ENCODE measurements at regions not wholly inside any gene's neighbourhood (a gene's known extent, or its start where the extent isn't known, plus 50 kb on each side); places are given as distances from the start of the nearest gene placed in this dataset.

DNA sequence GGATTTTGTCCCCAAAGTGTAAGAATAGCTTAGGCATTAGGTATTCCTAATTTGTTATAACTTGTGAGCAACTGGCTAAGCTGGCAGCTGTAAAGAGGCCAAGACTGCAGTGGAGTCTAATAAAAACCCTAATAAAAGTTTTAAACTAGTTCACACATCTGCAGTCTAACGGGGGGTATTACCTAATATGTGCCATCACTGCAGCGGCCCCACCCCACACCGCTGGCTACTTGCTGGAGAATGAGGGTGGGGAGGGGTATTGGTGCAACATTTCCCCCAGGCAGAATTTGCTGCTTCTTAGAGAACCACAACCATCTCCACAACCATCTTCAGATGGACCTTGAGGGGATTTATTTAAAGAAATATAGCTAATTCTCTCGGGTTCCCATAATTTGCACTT, 135.0 kb downstream of the ZC3H11B start:
- no peak overlapping the region for H3K4me3 ChIP-seq (ENCODE audit: low read depth, low read length)
- H3K36me3 ChIP-seq (ENCODE audit: control insufficient read depth, insufficient read depth, low read length): no peaks in the 10 kb centered on the region
- no peaks in the 10 kb centered on the region for H3K27me3 ChIP-seq (ENCODE audit: control insufficient read depth, insufficient read depth, low read length)
- DNase-seq (ENCODE audit: low read depth): no peak
- FAIRE-seq: no peak
- TF ChIP-seq, protein P1, sequence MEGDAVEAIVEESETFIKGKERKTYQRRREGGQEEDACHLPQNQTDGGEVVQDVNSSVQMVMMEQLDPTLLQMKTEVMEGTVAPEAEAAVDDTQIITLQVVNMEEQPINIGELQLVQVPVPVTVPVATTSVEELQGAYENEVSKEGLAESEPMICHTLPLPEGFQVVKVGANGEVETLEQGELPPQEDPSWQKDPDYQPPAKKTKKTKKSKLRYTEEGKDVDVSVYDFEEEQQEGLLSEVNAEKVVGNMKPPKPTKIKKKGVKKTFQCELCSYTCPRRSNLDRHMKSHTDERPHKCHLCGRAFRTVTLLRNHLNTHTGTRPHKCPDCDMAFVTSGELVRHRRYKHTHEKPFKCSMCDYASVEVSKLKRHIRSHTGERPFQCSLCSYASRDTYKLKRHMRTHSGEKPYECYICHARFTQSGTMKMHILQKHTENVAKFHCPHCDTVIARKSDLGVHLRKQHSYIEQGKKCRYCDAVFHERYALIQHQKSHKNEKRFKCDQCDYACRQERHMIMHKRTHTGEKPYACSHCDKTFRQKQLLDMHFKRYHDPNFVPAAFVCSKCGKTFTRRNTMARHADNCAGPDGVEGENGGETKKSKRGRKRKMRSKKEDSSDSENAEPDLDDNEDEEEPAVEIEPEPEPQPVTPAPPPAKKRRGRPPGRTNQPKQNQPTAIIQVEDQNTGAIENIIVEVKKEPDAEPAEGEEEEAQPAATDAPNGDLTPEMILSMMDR (IDR thresholded peaks at IDR 0.05; ENCODE audit: insufficient read depth, low read length, severe bottlenecking): no peak

DNA sequence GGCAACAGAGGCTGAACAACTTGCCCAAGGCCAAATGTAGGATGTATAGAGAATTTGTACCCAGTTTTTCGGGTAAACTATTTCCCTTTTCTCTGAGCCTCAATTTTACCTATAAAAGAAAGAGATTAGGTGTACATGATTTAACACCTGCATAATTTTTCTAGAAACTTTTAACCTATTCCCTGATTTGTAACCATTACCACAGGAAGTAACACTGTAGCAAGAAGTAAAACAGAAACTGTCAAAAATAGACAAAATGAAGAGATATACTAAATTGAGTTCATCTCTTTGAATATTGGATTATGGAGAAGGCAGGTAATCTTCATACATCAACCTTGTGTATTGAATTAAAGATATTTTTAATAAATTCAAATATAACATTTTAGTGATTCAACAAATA, 136.2 kb downstream of the ZC3H11B start:
- H3K36me3 ChIP-seq (ENCODE audit: control insufficient read depth, insufficient read depth, low read length): no peaks in the 10 kb centered on the region
- DNase-seq (ENCODE audit: low read depth) (no peak), FAIRE-seq (no peak)
- H3K27me3 ChIP-seq (ENCODE audit: control insufficient read depth, insufficient read depth, low read length): no peaks in the 10 kb centered on the region
- H3K4me3 ChIP-seq (ENCODE audit: low read depth, low read length): no peak overlapping the region
- TF ChIP-seq, protein P1 (IDR thresholded peaks at IDR 0.05; ENCODE audit: insufficient read depth, low read length, severe bottlenecking): no peak

DNA sequence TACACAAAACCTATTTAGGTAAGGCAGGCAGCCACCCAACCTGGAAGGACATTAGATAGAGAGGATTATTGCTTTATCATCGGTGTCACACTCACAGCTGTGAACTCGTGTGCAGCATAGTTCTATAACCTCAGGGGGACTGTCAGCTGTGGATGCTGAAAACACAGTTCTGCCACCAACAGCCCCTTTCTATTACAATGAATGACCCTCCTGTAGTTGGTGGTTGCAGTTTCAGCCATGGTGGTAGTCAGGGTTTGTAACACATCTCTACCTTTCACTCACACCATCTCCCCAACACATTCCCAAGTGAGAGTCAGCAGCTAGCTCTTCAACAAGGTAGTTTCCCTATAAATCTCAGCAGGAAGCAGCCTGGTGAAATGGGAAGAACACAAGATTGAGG, 136.8 kb downstream of the ZC3H11B start:
- H3K36me3 ChIP-seq (ENCODE audit: control insufficient read depth, insufficient read depth, low read length): no peaks in the 10 kb centered on the region
- H3K27me3 ChIP-seq (ENCODE audit: control insufficient read depth, insufficient read depth, low read length): no peaks in the 10 kb centered on the region
- FAIRE-seq (no peak), DNase-seq (ENCODE audit: low read depth) (no peak)
- H3K4me3 ChIP-seq (ENCODE audit: low read depth, low read length): no peak overlapping the region
- TF ChIP-seq, protein P1 (IDR thresholded peaks at IDR 0.05; ENCODE audit: insufficient read depth, low read length, severe bottlenecking): no peak

DNA sequence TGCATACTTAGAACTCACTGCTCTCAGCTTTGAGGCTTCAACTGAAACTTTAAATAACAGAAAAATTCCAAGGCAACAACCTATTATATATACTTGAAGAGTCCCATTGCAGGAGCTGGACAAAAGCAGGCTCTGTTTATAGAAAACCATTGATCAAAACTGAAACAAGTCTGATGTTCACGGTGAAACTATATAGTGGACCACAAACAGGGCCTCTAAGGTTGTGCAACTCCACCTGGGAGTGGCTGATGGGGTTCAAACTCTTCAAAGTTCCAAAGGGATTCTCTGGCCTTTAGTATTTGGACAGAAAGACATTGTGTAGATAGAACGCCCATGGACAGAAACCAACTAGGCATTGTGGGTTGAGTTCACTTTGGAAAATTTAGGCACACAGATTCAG, 140.3 kb downstream of the ZC3H11B start:
- no peak overlapping the region for H3K4me3 ChIP-seq (ENCODE audit: low read depth, low read length)
- no peaks in the 10 kb centered on the region for H3K27me3 ChIP-seq (ENCODE audit: control insufficient read depth, insufficient read depth, low read length)
- DNase-seq (ENCODE audit: low read depth): no peak
- FAIRE-seq: no peak
- no peaks in the 10 kb centered on the region for H3K36me3 ChIP-seq (ENCODE audit: control insufficient read depth, insufficient read depth, low read length)
- TF ChIP-seq, protein P1 (IDR thresholded peaks at IDR 0.05; ENCODE audit: insufficient read depth, low read length, severe bottlenecking): no peak

DNA sequence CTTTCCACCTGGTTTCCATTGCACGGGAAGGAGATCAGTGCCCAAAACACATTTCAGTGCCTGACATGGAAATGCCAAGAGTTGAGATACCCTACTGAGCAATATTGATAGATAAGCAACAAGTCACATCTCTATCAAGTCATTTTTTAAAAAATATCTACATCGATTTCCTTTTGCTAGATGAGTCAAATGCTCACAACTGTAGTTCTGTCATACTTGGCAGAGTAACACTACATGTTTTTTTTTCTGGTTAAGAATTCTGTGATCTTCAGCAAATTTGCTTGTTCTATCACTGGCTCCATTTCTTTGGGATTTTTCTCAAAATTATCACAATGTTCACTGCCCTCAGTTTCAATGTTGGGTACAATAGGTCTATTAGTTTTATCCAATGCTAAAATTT, 145.4 kb downstream of the ZC3H11B start:
- no peak for FAIRE-seq
- no peak for DNase-seq (ENCODE audit: low read depth)
- Histone ChIP-seq H3K36me3 (ENCODE audit: control insufficient read depth, insufficient read depth, low read length) (no peaks in the 10 kb centered on the region), H3K4me3 (ENCODE audit: low read depth, low read length) (no peak overlapping the region), H3K27me3 (ENCODE audit: control insufficient read depth, insufficient read depth, low read length) (no peaks in the 10 kb centered on the region)
- TF ChIP-seq, protein P1 (IDR thresholded peaks at IDR 0.05; ENCODE audit: insufficient read depth, low read length, severe bottlenecking): no peak

DNA sequence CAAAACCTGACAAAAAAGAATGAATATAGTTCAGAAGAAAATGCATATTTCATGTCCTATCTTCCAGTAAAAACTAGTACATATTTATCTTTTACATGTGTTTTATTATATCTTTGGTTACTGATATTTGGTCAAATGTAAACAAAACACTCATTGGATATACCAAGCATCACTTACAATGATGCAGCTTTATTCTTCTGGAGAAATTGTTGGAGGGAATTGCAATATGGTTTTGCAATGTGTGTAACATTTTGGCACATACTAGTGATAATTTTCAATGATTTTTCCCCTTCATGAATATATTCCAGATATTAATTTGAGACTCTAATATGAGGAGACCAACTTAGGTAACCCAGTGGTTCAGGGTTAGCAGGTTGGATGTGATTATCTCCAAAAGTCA, 146.1 kb downstream of the ZC3H11B start:
- no peaks in the 10 kb centered on the region for H3K27me3 ChIP-seq (ENCODE audit: control insufficient read depth, insufficient read depth, low read length)
- TF ChIP-seq, protein P1 (IDR thresholded peaks at IDR 0.05; ENCODE audit: insufficient read depth, low read length, severe bottlenecking): no peak
- FAIRE-seq: no peak
- no peaks in the 10 kb centered on the region for H3K36me3 ChIP-seq (ENCODE audit: control insufficient read depth, insufficient read depth, low read length)
- H3K4me3 ChIP-seq (ENCODE audit: low read depth, low read length): no peak overlapping the region
- no peak for DNase-seq (ENCODE audit: low read depth)
